Cardiac fibroblast (primary cell): ENCODE measurements at regions not wholly inside any gene's neighbourhood (a gene's known extent, or its start where the extent isn't known, plus 50 kb on each side); places are given as distances from the start of the nearest gene placed in this dataset.

Source experiments
- DNase-seq, 2 donors: peaks; one replicate each; pipeline versions ENCODE4 v3.0.0 to v3.0.0-alpha.2; 2010; ENCODE audit warnings: low read depth in 2 of 2
- H3K4me3 ChIP-seq, 2 donors: replicated peaks in 1 of 2; 1 replicate in 1 of 2; 2 replicates in 1 of 2; pipeline ENCODE4 v1.5.1; 2011; ENCODE audit warnings: low read depth in 2 of 2, low read length in 2 of 2, mild to moderate bottlenecking in 2 of 2, moderate library complexity in 1 of 2
- TF ChIP-seq, protein P1 (sequence below): IDR thresholded peaks from one replicate; pipeline ENCODE4 v1.5.1; 2011; ENCODE audit warnings: low read depth, mild to moderate bottlenecking, low read length, inconsistent platforms

DNA sequence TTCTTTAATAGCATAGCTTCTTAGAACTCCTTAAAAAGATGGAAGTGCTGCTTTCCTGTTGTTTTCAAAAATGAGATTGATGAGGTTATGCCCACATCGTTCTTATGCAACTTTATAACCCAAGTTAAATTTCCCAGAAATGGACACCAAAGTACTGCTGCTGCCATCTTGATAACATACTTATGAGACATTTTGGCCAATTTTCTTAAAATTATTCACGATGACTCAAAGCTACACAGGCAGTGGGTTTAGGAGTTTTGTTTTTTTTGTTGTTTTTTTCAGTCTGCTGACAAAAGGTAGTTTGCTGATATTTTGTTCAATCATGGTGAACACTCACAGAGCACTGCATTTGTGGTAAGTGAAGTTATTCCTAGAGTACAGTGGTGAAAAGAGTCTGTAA is 54.9 kb upstream of the RFC3 start:
- TF ChIP-seq, protein P1, sequence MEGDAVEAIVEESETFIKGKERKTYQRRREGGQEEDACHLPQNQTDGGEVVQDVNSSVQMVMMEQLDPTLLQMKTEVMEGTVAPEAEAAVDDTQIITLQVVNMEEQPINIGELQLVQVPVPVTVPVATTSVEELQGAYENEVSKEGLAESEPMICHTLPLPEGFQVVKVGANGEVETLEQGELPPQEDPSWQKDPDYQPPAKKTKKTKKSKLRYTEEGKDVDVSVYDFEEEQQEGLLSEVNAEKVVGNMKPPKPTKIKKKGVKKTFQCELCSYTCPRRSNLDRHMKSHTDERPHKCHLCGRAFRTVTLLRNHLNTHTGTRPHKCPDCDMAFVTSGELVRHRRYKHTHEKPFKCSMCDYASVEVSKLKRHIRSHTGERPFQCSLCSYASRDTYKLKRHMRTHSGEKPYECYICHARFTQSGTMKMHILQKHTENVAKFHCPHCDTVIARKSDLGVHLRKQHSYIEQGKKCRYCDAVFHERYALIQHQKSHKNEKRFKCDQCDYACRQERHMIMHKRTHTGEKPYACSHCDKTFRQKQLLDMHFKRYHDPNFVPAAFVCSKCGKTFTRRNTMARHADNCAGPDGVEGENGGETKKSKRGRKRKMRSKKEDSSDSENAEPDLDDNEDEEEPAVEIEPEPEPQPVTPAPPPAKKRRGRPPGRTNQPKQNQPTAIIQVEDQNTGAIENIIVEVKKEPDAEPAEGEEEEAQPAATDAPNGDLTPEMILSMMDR, result no peak
- H3K4me3 ChIP-seq, result no peak overlapping the region
- DNase-seq, result peak; percentile 51 to 75

DNA sequence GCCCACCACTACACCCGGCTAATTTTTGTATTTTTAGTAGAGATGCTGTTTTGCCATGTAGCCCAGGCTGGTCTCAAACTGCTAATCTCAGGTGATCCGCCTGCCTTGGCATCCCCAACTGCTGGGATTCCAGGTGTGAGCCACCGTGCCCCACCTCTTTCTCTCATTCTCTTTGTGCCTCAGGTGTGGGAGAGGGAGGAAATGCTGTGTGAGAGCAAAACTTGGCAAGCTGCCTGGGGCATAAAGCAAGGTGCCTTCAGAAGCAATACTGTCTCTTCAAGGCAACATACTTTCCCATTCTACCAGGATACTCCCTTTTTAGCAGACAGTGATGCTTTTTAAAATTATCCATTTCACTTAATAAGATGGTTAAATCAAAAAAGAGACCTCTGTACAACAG is 53.2 kb upstream of the RFC3 start:
- DNase-seq, result no peak
- TF ChIP-seq, protein P1, result no peak

DNA sequence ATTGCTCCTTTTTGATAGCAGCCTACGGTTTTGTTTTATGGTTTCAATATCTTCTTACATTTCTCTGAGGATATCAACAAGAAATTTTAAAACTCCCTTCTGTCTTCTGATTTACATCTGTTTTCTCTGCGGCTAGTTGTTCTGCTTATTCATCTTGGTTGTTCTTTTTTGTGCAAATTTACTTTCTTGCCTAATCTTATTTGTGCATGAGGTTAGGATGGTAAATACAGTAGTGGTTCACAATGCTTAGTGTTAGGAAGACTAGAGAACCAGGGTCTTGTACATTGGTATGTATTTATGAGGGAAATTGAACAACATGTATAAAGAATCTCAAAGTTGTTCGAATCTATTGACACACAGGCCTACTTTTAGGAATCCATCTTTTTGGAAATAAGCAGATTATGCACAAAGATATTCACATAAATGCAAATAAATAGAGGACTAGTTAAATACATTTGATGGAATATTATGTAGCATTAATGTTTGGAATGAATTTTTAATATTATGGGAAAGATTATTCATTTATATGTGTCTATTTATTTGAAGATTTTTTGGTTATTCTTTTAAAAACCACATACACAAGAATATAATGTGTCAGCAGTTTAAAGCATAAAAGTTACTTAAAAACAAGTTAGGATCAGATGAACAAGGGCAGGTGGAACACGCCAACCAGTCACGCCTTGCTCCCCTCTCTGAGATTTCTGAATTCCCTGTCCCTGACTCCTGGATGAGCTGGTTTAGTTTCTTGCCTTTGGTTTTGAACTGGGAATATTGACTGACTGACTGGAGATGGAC is 51.4 kb upstream of the RFC3 start:
- no peak overlapping the region for H3K4me3 ChIP-seq
- TF ChIP-seq, protein P1, result no peak

More for the DNA sequence above, 53.2 kb upstream of the RFC3 start:
- H3K4me3 ChIP-seq, result no peak overlapping the region

DNA sequence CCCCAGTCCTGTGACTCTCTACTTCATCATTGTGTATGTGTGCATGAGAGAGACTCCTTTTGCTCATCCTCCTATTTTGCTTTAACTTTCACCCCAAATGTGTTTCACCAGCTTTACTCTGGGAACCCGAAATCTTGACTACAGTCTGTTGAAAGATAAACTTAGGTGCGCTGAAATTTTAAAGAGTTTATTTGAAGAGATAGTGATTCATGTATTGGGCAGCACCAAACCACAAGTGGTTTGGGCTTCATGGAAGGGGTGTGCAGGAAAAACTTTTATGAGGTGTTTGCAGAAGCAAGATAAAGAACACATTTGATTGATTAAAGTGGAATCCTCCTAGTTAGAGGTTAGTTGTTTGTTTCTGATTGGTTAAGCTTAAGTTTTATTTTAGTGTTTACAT is 50.8 kb upstream of the RFC3 start:
- TF ChIP-seq, protein P1, result no peak
- no peak for DNase-seq
- H3K4me3 ChIP-seq, result no peak overlapping the region

More for the DNA sequence above, 51.4 kb upstream of the RFC3 start:
- no peak for DNase-seq
